ENCODE measurements at regions not wholly inside any gene's neighbourhood (a gene's known extent, or its start where the extent isn't known, plus 50 kb on each side); places are given as distances from the start of the nearest gene placed in this dataset.
"Not testable (repeated sequence)": the region's sequence is repeated elsewhere in the genome, so short reads cannot be mapped to it uniquely, and the experiment has no call there.

GRCh38 chr6:115055579-115055978 is 712.8 kb upstream of the HS3ST5 start:
- H3K4me1 Mint-ChIP-seq = no peaks in the 10 kb centered on the region
- H3K4me3 ChIP-seq (replicated peaks in 1 of 3; ENCODE audit: low read depth in 2 of 3, low read length in 3 of 3) = no peak overlapping the region
- H3K27ac Mint-ChIP-seq = no peak overlapping the region
- no peak overlapping the region for H3K4me3 Mint-ChIP-seq
- no peaks in the 10 kb centered on the region for H3K27me3 ChIP-seq (ENCODE audit: control insufficient read depth in 2 of 2, insufficient read depth in 2 of 2, low read length in 2 of 2)
- H3K9ac ChIP-seq (ENCODE audit: insufficient read depth, low read length, poor library complexity, severe bottlenecking) = no peak overlapping the region
- no peak overlapping the region for H3K27ac ChIP-seq (ENCODE audit: low read depth in 1 of 2, low read length in 2 of 2)
- no peak for DNase-seq
- no peaks in the 10 kb centered on the region for H3K9me3 ChIP-seq (replicated peaks in 1 of 2; ENCODE audit: control insufficient read depth in 1 of 2, insufficient read depth in 1 of 2, low read length in 2 of 2)
- no peaks in the 10 kb centered on the region for H3K4me1 ChIP-seq (ENCODE audit: control insufficient read depth in 1 of 2, insufficient read depth in 2 of 2, low read length in 2 of 2)
- H3K9me3 Mint-ChIP-seq = peaks cover 0 to 3% (median 2%) of the 10 kb centered on the region in 7 donors
- no peaks in the 10 kb centered on the region for H3K36me3 ChIP-seq (replicated peaks in 1 of 2; ENCODE audit: control insufficient read depth in 1 of 2, insufficient read depth in 2 of 2, low read length in 2 of 2)
- intact Hi-C loops (cut with micrococcal nuclease) = no loop called here
- H3K27me3 Mint-ChIP-seq (ENCODE audit: low read depth in 3 of 3) = no peaks in the 10 kb centered on the region
- no peaks in the 10 kb centered on the region for H3K36me3 Mint-ChIP-seq
- no peaks in the 10 kb centered on the region for H4K20me1 ChIP-seq (ENCODE audit: insufficient read depth, low read length)
- TF ChIP-seq CTCF (IDR thresholded peaks at IDR 0.05) = no peak
- H2AFZ ChIP-seq (ENCODE audit: insufficient read depth, low read depth, low read length, poor library complexity, severe bottlenecking) = no peak overlapping the region
- H3K4me2 ChIP-seq (replicated peaks; ENCODE audit: extremely low read depth, low read length, poor library complexity, severe bottlenecking) = no peak overlapping the region
- H3K79me2 ChIP-seq (ENCODE audit: insufficient read depth, low read length) = no peaks in the 10 kb centered on the region

- H3K27me3 ChIP-seq (ENCODE audit: control insufficient read depth in 2 of 2, insufficient read depth in 2 of 2, low read length in 2 of 2); H3K27ac Mint-ChIP-seq; H3K9ac ChIP-seq (ENCODE audit: insufficient read depth, low read length, poor library complexity, severe bottlenecking); DNase-seq; intact Hi-C loops (cut with micrococcal nuclease); H3K27me3 Mint-ChIP-seq (ENCODE audit: low read depth in 3 of 3); H3K9me3 ChIP-seq (replicated peaks in 1 of 2; ENCODE audit: control insufficient read depth in 1 of 2, insufficient read depth in 1 of 2, low read length in 2 of 2); H3K9me3 Mint-ChIP-seq; H3K36me3 ChIP-seq (replicated peaks in 1 of 2; ENCODE audit: control insufficient read depth in 1 of 2, insufficient read depth in 2 of 2, low read length in 2 of 2); H3K4me1 Mint-ChIP-seq; H3K27ac ChIP-seq (ENCODE audit: low read depth in 1 of 2, low read length in 2 of 2); H3K4me1 ChIP-seq (ENCODE audit: control insufficient read depth in 1 of 2, insufficient read depth in 2 of 2, low read length in 2 of 2); H3K79me2 ChIP-seq (ENCODE audit: insufficient read depth, low read length); H3K4me3 Mint-ChIP-seq; H4K20me1 ChIP-seq (ENCODE audit: insufficient read depth, low read length); H2AFZ ChIP-seq (ENCODE audit: insufficient read depth, low read depth, low read length, poor library complexity, severe bottlenecking); H3K36me3 Mint-ChIP-seq; H3K4me2 ChIP-seq (replicated peaks; ENCODE audit: extremely low read depth, low read length, poor library complexity, severe bottlenecking); H3K4me3 ChIP-seq (replicated peaks in 1 of 3; ENCODE audit: low read depth in 2 of 3, low read length in 3 of 3): not testable (repeated sequence)
- WGBS (ENCODE audit: insufficient coverage) = no CpG with 5 or more reads among the region's 3 CpGs
These were observed 711.4 kb upstream of the HS3ST5 start for GRCh38 chr6:115054242-115054641.
